ENCODE measurements at regions not wholly inside any gene's neighbourhood (a gene's known extent, or its start where the extent isn't known, plus 50 kb on each side); places are given as distances from the start of the nearest gene placed in this dataset.

GRCh38 chr14:82419933-82420332, 886.3 kb upstream of the SEL1L start:
- TF ChIP-seq CTCF (IDR thresholded peaks at IDR 0.05) (no peak), POLR2A (IDR thresholded peaks at IDR 0.05) (no peak)

All from prostate gland (tissue), 2 donors.